Glutamatergic neuron (in vitro differentiated cells): ENCODE measurements at regions not wholly inside any gene's neighbourhood (a gene's known extent, or its start where the extent isn't known, plus 50 kb on each side); places are given as distances from the start of the nearest gene placed in this dataset.

ENCODE experiments used
- DNase-seq: peaks from one replicate; pipeline ENCODE4 v3.0.0; 2022
- H3K27ac Mint-ChIP-seq: one replicate; pipeline ENCODE4 v1.8.0; 2020; ENCODE audit warnings: mild to moderate bottlenecking, mixed read lengths, inconsistent platforms; ENCODE audit not compliant: unreplicated experiment
- H3K27me3 Mint-ChIP-seq: one replicate; pipeline ENCODE4 v1.8.0; 2020; ENCODE audit warnings: mild to moderate bottlenecking, moderate library complexity, mixed read lengths, inconsistent platforms; ENCODE audit not compliant: unreplicated experiment
- H3K36me3 Mint-ChIP-seq: one replicate; pipeline ENCODE4 v1.8.0; 2020; ENCODE audit warnings: mild to moderate bottlenecking, mixed read lengths, inconsistent platforms; ENCODE audit not compliant: unreplicated experiment
- H3K4me1 Mint-ChIP-seq: one replicate; pipeline ENCODE4 v1.8.0; 2020; ENCODE audit warnings: mild to moderate bottlenecking, low read depth, mixed read lengths, inconsistent platforms; ENCODE audit not compliant: unreplicated experiment
- H3K4me3 Mint-ChIP-seq: one replicate; pipeline ENCODE4 v1.8.0; 2020; ENCODE audit warnings: mild to moderate bottlenecking, mixed read lengths, inconsistent platforms; ENCODE audit not compliant: unreplicated experiment
- H3K9me3 Mint-ChIP-seq: one replicate; pipeline ENCODE4 v1.8.0; 2020; ENCODE audit warnings: mild to moderate bottlenecking, moderate library complexity, mixed read lengths, inconsistent platforms; ENCODE audit not compliant: unreplicated experiment
- CTCF ChIP-seq: fragments of 200-600 bp; sonication (generic); IDR thresholded peaks from one replicate; pipeline ENCODE4 v1.5.0; 2021; ENCODE audit not compliant: partially characterized antibody, unreplicated experiment

GRCh38 chr6:68044264-68044663 is 590.8 kb upstream of the ADGRB3 start:
- no peak overlapping the region for H3K4me3 Mint-ChIP-seq
- no peak overlapping the region for H3K27ac Mint-ChIP-seq
- H3K36me3 Mint-ChIP-seq = no peaks in the 10 kb centered on the region
- no peaks in the 10 kb centered on the region for H3K4me1 Mint-ChIP-seq
- TF ChIP-seq CTCF = no peak
- DNase-seq = no peak
- peaks cover 2% of the 10 kb centered on the region for H3K9me3 Mint-ChIP-seq
- H3K27me3 Mint-ChIP-seq = no peaks in the 10 kb centered on the region

GRCh38 chr6:68043122-68043398 is 592.0 kb upstream of the ADGRB3 start:
- DNase-seq = no peak
- H3K9me3 Mint-ChIP-seq = peaks cover 2% of the 10 kb centered on the region
- no peak for TF ChIP-seq CTCF
- H3K36me3 Mint-ChIP-seq = no peaks in the 10 kb centered on the region
- no peaks in the 10 kb centered on the region for H3K27me3 Mint-ChIP-seq
- no peak overlapping the region for H3K4me3 Mint-ChIP-seq
- H3K27ac Mint-ChIP-seq = no peak overlapping the region
- no peaks in the 10 kb centered on the region for H3K4me1 Mint-ChIP-seq

GRCh38 chr6:68042339-68043121 is 592.6 kb upstream of the ADGRB3 start:
- DNase-seq = no peak
- peaks cover 2% of the 10 kb centered on the region for H3K9me3 Mint-ChIP-seq
- H3K4me1 Mint-ChIP-seq = no peaks in the 10 kb centered on the region
- no peak overlapping the region for H3K4me3 Mint-ChIP-seq
- H3K36me3 Mint-ChIP-seq = no peaks in the 10 kb centered on the region
- H3K27ac Mint-ChIP-seq = no peak overlapping the region
- no peak for TF ChIP-seq CTCF
- H3K27me3 Mint-ChIP-seq = no peaks in the 10 kb centered on the region

- Mint-ChIP-seq H3K27ac (no peak overlapping the region), H3K36me3 (no peaks in the 10 kb centered on the region), H3K4me1 (no peaks in the 10 kb centered on the region), H3K4me3 (no peak overlapping the region), H3K9me3 (peaks cover 2% of the 10 kb centered on the region), H3K27me3 (no peaks in the 10 kb centered on the region)
- DNase-seq = no peak
- TF ChIP-seq CTCF = no peak
Observed at GRCh38 chr6:68040780-68041179, 594.3 kb upstream of the ADGRB3 start.

- no peak for DNase-seq
- H3K4me1 Mint-ChIP-seq = no peaks in the 10 kb centered on the region
- no peaks in the 10 kb centered on the region for H3K36me3 Mint-ChIP-seq
- no peak overlapping the region for H3K27ac Mint-ChIP-seq
- TF ChIP-seq CTCF = no peak
- no peak overlapping the region for H3K4me3 Mint-ChIP-seq
- H3K9me3 Mint-ChIP-seq = peaks cover 2% of the 10 kb centered on the region
- no peaks in the 10 kb centered on the region for H3K27me3 Mint-ChIP-seq
Observed at GRCh38 chr6:68040312-68040778, 594.7 kb upstream of the ADGRB3 start.
